GM23338 (cell line): ENCODE measurements at regions not wholly inside any gene's neighbourhood (a gene's known extent, or its start where the extent isn't known, plus 50 kb on each side); places are given as distances from the start of the nearest gene placed in this dataset.

Experiments used
- ATAC-seq: fragments of 200-7000 bp; cut with Tn5 transposase; 3 replicates; pipeline ENCODE4 v1.9.1; 2020
- DNase-seq: peaks from one replicate; pipeline ENCODE4 v3.0.0-alpha.2; 2015; ENCODE audit warnings: low spot score
- H2AFZ ChIP-seq: fragments of 200-600 bp; sonication (generic); 2 replicates; pipeline ENCODE4 v1.8.0; 2016; ENCODE audit warnings: antibody characterized with exemption, mild to moderate bottlenecking, moderate library complexity
- H3F3A ChIP-seq: fragments of 200-600 bp; sonication (generic); replicated peaks from 2 replicates; pipeline ENCODE4 v1.8.0; 2017; ENCODE audit warnings: antibody characterized with exemption, mixed run types, low read depth
- H3K27ac ChIP-seq: fragments of 200-600 bp; sonication (generic); 2 replicates; pipeline ENCODE4 v1.6.1; 2016; ENCODE audit warnings: low read depth
- H3K27me3 ChIP-seq: fragments of 200-600 bp; sonication (generic); 2 replicates; pipeline ENCODE4 v1.8.0; 2016; ENCODE audit warnings: mild to moderate bottlenecking, mixed run types, moderate library complexity; ENCODE audit not compliant: insufficient read depth
- H3K36me3 ChIP-seq: fragments of 200-600 bp; sonication (generic); 2 replicates; pipeline ENCODE4 v1.8.0; 2016; ENCODE audit warnings: mild to moderate bottlenecking; ENCODE audit not compliant: insufficient read depth
- H3K4me1 ChIP-seq: fragments of 200-600 bp; sonication (generic); 2 replicates; pipeline ENCODE4 v1.8.0; 2016; ENCODE audit warnings: mild to moderate bottlenecking, moderate library complexity; ENCODE audit not compliant: insufficient read depth
- H3K4me2 ChIP-seq: fragments of 200-600 bp; sonication (generic); 2 replicates; pipeline ENCODE4 v1.7.1; 2017; ENCODE audit warnings: mixed run types
- H3K4me3 ChIP-seq: fragments of 200-600 bp; sonication (generic); 2 replicates; pipeline ENCODE4 v1.6.1; 2016; ENCODE audit warnings: mixed run types
- H3K79me2 ChIP-seq: fragments of 200-600 bp; sonication (generic); replicated peaks from 2 replicates; pipeline ENCODE4 v1.8.0; 2017; ENCODE audit warnings: mild to moderate bottlenecking; ENCODE audit not compliant: insufficient read depth
- H3K9me2 ChIP-seq: fragments of 200-600 bp; sonication (generic); 2 replicates; pipeline ENCODE4 v1.8.0; 2017; ENCODE audit not compliant: insufficient read depth
- H4K20me1 ChIP-seq: fragments of 200-600 bp; sonication (generic); replicated peaks from 2 replicates; pipeline ENCODE4 v1.8.0; 2017; ENCODE audit warnings: mild to moderate bottlenecking; ENCODE audit not compliant: insufficient read depth
- H3K27ac Mint-ChIP-seq: 2 replicates; pipeline ENCODE4 v1.8.0; 2020; ENCODE audit warnings: inconsistent platforms, mild to moderate bottlenecking, moderate library complexity, mixed read lengths
- H3K27me3 Mint-ChIP-seq: 3 replicates; pipeline ENCODE4 v1.8.0; 2022; ENCODE audit warnings: low read depth, mild to moderate bottlenecking, moderate library complexity, mixed read lengths, inconsistent platforms; ENCODE audit not compliant: insufficient read depth, poor library complexity
- H3K36me3 Mint-ChIP-seq: 3 replicates; pipeline ENCODE4 v1.8.0; 2021; ENCODE audit warnings: low read depth, mild to moderate bottlenecking, inconsistent platforms, moderate library complexity, mixed read lengths
- H3K4me1 Mint-ChIP-seq: 3 replicates; pipeline ENCODE4 v1.8.0; 2020; ENCODE audit warnings: mild to moderate bottlenecking, inconsistent platforms, mixed read lengths
- H3K4me3 Mint-ChIP-seq: 3 replicates; pipeline ENCODE4 v1.8.0; 2021; ENCODE audit warnings: moderate library complexity, mild to moderate bottlenecking, inconsistent platforms, mixed read lengths
- H3K9me3 Mint-ChIP-seq: 3 replicates; pipeline ENCODE4 v1.8.0; 2020; ENCODE audit warnings: moderate library complexity, mild to moderate bottlenecking, inconsistent platforms, mixed read lengths
- CREB1 ChIP-seq: fragments of 250-450 bp; sonication (Bioruptor Pico); IDR thresholded peaks from 2 replicates; pipeline ENCODE4 v1.5.0; 2020; ENCODE audit warnings: low read depth, mild to moderate bottlenecking, moderate library complexity
- EZH2 ChIP-seq: fragments of 200-600 bp; sonication (generic); IDR thresholded peaks from one replicate; pipeline ENCODE4 v1.8.0; 2017; ENCODE audit warnings: antibody characterized with exemption, mild to moderate bottlenecking, low read depth; ENCODE audit not compliant: unreplicated experiment
- EZH2phosphoT487 ChIP-seq: fragments of 200-600 bp; sonication (generic); IDR thresholded peaks from one replicate; pipeline ENCODE4 v1.8.1; 2018; ENCODE audit warnings: antibody characterized with exemption; ENCODE audit not compliant: unreplicated experiment
- JUNB ChIP-seq: IDR thresholded peaks from one replicate; pipeline ENCODE4 v1.6.1; 2016; ENCODE audit warnings: antibody characterized with exemption; ENCODE audit not compliant: unreplicated experiment
- NANOG ChIP-seq: IDR thresholded peaks from 2 replicates; pipeline ENCODE4 v1.6.1; 2016; ENCODE audit warnings: antibody characterized with exemption, borderline replicate concordance
- POLR2AphosphoS5 ChIP-seq: IDR thresholded peaks from 2 replicates; pipeline ENCODE4 v1.6.1; 2016; ENCODE audit warnings: antibody characterized with exemption, low read depth
- STAT1 ChIP-seq: IDR thresholded peaks from one replicate; pipeline ENCODE4 v1.6.1; 2016; ENCODE audit warnings: antibody characterized with exemption; ENCODE audit not compliant: unreplicated experiment
- ZNF114 ChIP-seq: fragments of 250-450 bp; sonication (Bioruptor Pico); IDR thresholded peaks from 2 replicates; pipeline ENCODE4 v1.5.0; 2020; ENCODE audit warnings: mild to moderate bottlenecking, moderate library complexity
- ZNF331 ChIP-seq: fragments of 250-450 bp; sonication (Bioruptor Pico); IDR thresholded peaks from 2 replicates; pipeline ENCODE4 v1.5.0; 2020; ENCODE audit warnings: low read depth, mild to moderate bottlenecking, moderate library complexity
- TF ChIP-seq, protein P1 (sequence below): IDR thresholded peaks from 2 replicates; pipeline ENCODE4 v1.6.1; 2016; ENCODE audit warnings: antibody characterized with exemption
- TF ChIP-seq, protein P2 (sequence below): IDR thresholded peaks from one replicate; pipeline ENCODE4 v1.6.1; 2018; ENCODE audit warnings: antibody characterized with exemption; ENCODE audit not compliant: unreplicated experiment
- TF ChIP-seq, protein P3 (sequence below), 2 experiments: fragments of 200-600 bp in 1 of 2; sonication (generic) in 1 of 2; conservative IDR thresholded peaks; 2 replicates each; pipeline versions ENCODE4 v1.5.1 to v1.6.1; 2016 to 2017; ENCODE audit warnings: antibody characterized with exemption in 2 of 2, low read depth in 2 of 2, mild to moderate bottlenecking in 2 of 2, moderate library complexity in 1 of 2
- TF ChIP-seq, protein P4 (sequence below): fragments of 250-450 bp; sonication (Bioruptor Pico); IDR thresholded peaks from 2 replicates; pipeline ENCODE4 v1.5.0; 2020; ENCODE audit warnings: mild to moderate bottlenecking, moderate library complexity

DNA sequence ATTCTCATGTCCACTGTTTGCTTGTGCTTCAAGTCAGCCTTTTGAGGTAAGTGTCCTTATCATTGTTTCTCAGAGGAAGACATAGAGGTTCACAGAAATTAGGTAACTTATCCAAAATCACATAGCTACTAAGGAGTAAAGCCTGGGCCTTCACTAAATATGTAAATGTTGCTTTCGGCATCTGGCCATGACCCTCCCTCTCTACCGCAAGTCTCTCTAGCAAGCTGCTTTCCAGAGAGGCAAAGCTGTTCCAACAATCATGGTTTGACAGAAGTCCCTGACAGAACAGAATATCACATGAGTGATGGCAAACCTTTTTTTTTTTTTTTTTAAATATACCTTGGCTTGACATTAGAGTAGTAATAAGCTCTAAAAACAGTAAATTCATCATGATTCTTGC is 94.5 kb upstream of the F3 start:
- no peaks in the 10 kb centered on the region for H3K36me3 ChIP-seq
- no peaks in the 10 kb centered on the region for H3K79me2 ChIP-seq
- Mint-ChIP-seq H3K36me3 (no peaks in the 10 kb centered on the region), H3K9me3 (no peaks in the 10 kb centered on the region), H3K27me3 (peaks cover 4% of the 10 kb centered on the region), H3K4me3 (no peak overlapping the region), H3K27ac (no peak overlapping the region), H3K4me1 (peaks cover 25% of the 10 kb centered on the region)
- H3K4me3 ChIP-seq, result no peak overlapping the region
- TF ChIP-seq, protein P1, sequence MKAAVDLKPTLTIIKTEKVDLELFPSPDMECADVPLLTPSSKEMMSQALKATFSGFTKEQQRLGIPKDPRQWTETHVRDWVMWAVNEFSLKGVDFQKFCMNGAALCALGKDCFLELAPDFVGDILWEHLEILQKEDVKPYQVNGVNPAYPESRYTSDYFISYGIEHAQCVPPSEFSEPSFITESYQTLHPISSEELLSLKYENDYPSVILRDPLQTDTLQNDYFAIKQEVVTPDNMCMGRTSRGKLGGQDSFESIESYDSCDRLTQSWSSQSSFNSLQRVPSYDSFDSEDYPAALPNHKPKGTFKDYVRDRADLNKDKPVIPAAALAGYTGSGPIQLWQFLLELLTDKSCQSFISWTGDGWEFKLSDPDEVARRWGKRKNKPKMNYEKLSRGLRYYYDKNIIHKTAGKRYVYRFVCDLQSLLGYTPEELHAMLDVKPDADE, result no peak
- TF ChIP-seq ZNF114 (CRISPR knock-in tag) (no peak), EZH2phosphoT487 (no peak), JUNB (no peak), ZNF331 (CRISPR knock-in tag) (no peak), NANOG (no peak), STAT1 (no peak), POLR2AphosphoS5 (no peak), CREB1 (CRISPR knock-in tag) (no peak), EZH2 (no peak)
- TF ChIP-seq, protein P2, sequence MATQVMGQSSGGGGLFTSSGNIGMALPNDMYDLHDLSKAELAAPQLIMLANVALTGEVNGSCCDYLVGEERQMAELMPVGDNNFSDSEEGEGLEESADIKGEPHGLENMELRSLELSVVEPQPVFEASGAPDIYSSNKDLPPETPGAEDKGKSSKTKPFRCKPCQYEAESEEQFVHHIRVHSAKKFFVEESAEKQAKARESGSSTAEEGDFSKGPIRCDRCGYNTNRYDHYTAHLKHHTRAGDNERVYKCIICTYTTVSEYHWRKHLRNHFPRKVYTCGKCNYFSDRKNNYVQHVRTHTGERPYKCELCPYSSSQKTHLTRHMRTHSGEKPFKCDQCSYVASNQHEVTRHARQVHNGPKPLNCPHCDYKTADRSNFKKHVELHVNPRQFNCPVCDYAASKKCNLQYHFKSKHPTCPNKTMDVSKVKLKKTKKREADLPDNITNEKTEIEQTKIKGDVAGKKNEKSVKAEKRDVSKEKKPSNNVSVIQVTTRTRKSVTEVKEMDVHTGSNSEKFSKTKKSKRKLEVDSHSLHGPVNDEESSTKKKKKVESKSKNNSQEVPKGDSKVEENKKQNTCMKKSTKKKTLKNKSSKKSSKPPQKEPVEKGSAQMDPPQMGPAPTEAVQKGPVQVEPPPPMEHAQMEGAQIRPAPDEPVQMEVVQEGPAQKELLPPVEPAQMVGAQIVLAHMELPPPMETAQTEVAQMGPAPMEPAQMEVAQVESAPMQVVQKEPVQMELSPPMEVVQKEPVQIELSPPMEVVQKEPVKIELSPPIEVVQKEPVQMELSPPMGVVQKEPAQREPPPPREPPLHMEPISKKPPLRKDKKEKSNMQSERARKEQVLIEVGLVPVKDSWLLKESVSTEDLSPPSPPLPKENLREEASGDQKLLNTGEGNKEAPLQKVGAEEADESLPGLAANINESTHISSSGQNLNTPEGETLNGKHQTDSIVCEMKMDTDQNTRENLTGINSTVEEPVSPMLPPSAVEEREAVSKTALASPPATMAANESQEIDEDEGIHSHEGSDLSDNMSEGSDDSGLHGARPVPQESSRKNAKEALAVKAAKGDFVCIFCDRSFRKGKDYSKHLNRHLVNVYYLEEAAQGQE, result no peak
- TF ChIP-seq, protein P3, sequence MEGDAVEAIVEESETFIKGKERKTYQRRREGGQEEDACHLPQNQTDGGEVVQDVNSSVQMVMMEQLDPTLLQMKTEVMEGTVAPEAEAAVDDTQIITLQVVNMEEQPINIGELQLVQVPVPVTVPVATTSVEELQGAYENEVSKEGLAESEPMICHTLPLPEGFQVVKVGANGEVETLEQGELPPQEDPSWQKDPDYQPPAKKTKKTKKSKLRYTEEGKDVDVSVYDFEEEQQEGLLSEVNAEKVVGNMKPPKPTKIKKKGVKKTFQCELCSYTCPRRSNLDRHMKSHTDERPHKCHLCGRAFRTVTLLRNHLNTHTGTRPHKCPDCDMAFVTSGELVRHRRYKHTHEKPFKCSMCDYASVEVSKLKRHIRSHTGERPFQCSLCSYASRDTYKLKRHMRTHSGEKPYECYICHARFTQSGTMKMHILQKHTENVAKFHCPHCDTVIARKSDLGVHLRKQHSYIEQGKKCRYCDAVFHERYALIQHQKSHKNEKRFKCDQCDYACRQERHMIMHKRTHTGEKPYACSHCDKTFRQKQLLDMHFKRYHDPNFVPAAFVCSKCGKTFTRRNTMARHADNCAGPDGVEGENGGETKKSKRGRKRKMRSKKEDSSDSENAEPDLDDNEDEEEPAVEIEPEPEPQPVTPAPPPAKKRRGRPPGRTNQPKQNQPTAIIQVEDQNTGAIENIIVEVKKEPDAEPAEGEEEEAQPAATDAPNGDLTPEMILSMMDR (conservative IDR thresholded peaks at IDR 0.05; ENCODE audit: low read depth in 2 of 2), result no peak
- TF ChIP-seq, protein P4, sequence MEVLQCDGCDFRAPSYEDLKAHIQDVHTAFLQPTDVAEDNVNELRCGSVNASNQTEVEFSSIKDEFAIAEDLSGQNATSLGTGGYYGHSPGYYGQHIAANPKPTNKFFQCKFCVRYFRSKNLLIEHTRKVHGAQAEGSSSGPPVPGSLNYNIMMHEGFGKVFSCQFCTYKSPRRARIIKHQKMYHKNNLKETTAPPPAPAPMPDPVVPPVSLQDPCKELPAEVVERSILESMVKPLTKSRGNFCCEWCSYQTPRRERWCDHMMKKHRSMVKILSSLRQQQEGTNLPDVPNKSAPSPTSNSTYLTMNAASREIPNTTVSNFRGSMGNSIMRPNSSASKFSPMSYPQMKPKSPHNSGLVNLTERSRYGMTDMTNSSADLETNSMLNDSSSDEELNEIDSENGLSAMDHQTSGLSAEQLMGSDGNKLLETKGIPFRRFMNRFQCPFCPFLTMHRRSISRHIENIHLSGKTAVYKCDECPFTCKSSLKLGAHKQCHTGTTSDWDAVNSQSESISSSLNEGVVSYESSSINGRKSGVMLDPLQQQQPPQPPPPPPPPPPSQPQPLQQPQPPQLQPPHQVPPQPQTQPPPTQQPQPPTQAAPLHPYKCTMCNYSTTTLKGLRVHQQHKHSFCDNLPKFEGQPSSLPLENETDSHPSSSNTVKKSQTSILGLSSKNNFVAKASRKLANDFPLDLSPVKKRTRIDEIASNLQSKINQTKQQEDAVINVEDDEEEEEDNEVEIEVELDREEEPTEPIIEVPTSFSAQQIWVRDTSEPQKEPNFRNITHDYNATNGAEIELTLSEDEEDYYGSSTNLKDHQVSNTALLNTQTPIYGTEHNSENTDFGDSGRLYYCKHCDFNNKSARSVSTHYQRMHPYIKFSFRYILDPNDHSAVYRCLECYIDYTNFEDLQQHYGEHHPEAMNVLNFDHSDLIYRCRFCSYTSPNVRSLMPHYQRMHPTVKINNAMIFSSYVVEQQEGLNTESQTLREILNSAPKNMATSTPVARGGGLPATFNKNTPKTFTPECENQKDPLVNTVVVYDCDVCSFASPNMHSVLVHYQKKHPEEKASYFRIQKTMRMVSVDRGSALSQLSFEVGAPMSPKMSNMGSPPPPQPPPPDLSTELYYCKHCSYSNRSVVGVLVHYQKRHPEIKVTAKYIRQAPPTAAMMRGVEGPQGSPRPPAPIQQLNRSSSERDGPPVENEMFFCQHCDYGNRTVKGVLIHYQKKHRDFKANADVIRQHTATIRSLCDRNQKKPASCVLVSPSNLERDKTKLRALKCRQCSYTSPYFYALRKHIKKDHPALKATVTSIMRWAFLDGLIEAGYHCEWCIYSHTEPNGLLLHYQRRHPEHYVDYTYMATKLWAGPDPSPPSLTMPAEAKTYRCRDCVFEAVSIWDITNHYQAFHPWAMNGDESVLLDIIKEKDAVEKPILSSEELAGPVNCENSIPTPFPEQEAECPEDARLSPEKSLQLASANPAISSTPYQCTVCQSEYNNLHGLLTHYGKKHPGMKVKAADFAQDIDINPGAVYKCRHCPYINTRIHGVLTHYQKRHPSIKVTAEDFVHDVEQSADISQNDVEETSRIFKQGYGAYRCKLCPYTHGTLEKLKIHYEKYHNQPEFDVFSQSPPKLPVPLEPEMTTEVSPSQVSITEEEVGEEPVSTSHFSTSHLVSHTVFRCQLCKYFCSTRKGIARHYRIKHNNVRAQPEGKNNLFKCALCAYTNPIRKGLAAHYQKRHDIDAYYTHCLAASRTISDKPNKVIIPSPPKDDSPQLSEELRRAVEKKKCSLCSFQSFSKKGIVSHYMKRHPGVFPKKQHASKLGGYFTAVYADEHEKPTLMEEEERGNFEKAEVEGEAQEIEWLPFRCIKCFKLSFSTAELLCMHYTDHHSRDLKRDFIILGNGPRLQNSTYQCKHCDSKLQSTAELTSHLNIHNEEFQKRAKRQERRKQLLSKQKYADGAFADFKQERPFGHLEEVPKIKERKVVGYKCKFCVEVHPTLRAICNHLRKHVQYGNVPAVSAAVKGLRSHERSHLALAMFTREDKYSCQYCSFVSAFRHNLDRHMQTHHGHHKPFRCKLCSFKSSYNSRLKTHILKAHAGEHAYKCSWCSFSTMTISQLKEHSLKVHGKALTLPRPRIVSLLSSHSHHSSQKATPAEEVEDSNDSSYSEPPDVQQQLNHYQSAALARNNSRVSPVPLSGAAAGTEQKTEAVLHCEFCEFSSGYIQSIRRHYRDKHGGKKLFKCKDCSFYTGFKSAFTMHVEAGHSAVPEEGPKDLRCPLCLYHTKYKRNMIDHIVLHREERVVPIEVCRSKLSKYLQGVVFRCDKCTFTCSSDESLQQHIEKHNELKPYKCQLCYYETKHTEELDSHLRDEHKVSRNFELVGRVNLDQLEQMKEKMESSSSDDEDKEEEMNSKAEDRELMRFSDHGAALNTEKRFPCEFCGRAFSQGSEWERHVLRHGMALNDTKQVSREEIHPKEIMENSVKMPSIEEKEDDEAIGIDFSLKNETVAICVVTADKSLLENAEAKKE, result no peak
- no peaks in the 10 kb centered on the region for H3K9me2 ChIP-seq
- H3K27me3 ChIP-seq, result no peaks in the 10 kb centered on the region
- H3F3A ChIP-seq, result no peaks in the 10 kb centered on the region
- no peak overlapping the region for H3K4me2 ChIP-seq
- DNase-seq (no peak), ATAC-seq (peak; percentile 48; the same call in 2 of the 3 replicates)
- H2AFZ ChIP-seq, result no peak overlapping the region
- H3K4me1 ChIP-seq, result peaks cover 9% of the 10 kb centered on the region; the same call in 1 of the 2 replicates
- no peak overlapping the region for H3K27ac ChIP-seq
- H4K20me1 ChIP-seq, result no peaks in the 10 kb centered on the region
